Activated CD4-positive, alpha-beta T cell treated with anti-CD3 and anti-CD28 coated beads, Interleukin-2, Interleukin-6, amounts not matched to agents 100 ng/mL and 50 ng/mL, durations not matched to agents 16 hours and 8 hours (primary cell): ENCODE measurements at regions not wholly inside any gene's neighbourhood (a gene's known extent, or its start where the extent isn't known, plus 50 kb on each side); places are given as distances from the start of the nearest gene placed in this dataset.
A peak's percentile ranks its signal among the peaks of the same experiment; 100 is the strongest.
"Not testable (repeated sequence)": the region's sequence is repeated elsewhere in the genome, so short reads cannot be mapped to it uniquely, and the experiment has no call there.

Experiments
- DNase-seq: peaks from one replicate; pipeline ENCODE4 v3.0.0-alpha.2; 2020

- DNase-seq: peak; percentile 35
These were observed 52.0 kb upstream of the FYN start for GRCh38 chr6:111925296-111925695.

- DNase-seq: no peak
These were observed 53.6 kb upstream of the FYN start for GRCh38 chr6:111926731-111927302.

- DNase-seq: no peak
These were observed 54.1 kb upstream of the FYN start for GRCh38 chr6:111927321-111927720.

- no peak for DNase-seq
These were observed 54.9 kb upstream of the FYN start for GRCh38 chr6:111928139-111928538.

GRCh38 chr6:111934611-111935010 lies 61.4 kb upstream of the FYN start:
- DNase-seq: not testable (repeated sequence)

- DNase-seq: no peak
These were observed 63.5 kb upstream of the FYN start for GRCh38 chr6:111936718-111937117.

- DNase-seq: no peak
These were observed 65.5 kb upstream of the FYN start for GRCh38 chr6:111938710-111939109.

GRCh38 chr6:111939902-111940301 lies 66.7 kb upstream of the FYN start:
- DNase-seq: no peak

GRCh38 chr6:111940801-111941200 lies 67.5 kb upstream of the FYN start:
- DNase-seq: no peak

- DNase-seq: no peak
These were observed 68.6 kb upstream of the FYN start for GRCh38 chr6:111941686-111942330.

GRCh38 chr6:111942561-111942960 lies 69.3 kb upstream of the FYN start:
- no peak for DNase-seq

- no peak for DNase-seq
These were observed 70.0 kb upstream of the FYN start for GRCh38 chr6:111943266-111943665.

GRCh38 chr6:111943726-111944125 lies 70.5 kb upstream of the FYN start:
- DNase-seq: no peak

- no peak for DNase-seq
These were observed 71.3 kb upstream of the FYN start for GRCh38 chr6:111944541-111944940.

- DNase-seq: no peak
These were observed 76.3 kb upstream of the FYN start for GRCh38 chr6:111949546-111949945.

- not testable (repeated sequence) for DNase-seq
These were observed 76.7 kb upstream of the FYN start for GRCh38 chr6:111949984-111950383.

- no peak for DNase-seq
These were observed 77.6 kb upstream of the FYN start for GRCh38 chr6:111950661-111951496.

GRCh38 chr6:111951497-111952085 lies 78.3 kb upstream of the FYN start:
- no peak for DNase-seq

- no peak for DNase-seq
These were observed 79.0 kb upstream of the FYN start for GRCh38 chr6:111952274-111952673.

- DNase-seq: no peak
These were observed 79.7 kb upstream of the FYN start for GRCh38 chr6:111952821-111953540.

GRCh38 chr6:111956098-111956497 lies 82.8 kb upstream of the FYN start:
- no peak for DNase-seq

- DNase-seq: no peak
These were observed 84.5 kb upstream of the FYN start for GRCh38 chr6:111957623-111958315.
